Stimulated activated CD4-positive, alpha-beta T cell treated with anti-CD3 and anti-CD28 coated beads, Interleukin-4, amount 100 ng/mL, for 48 hours (primary cell): ENCODE measurements at regions not wholly inside any gene's neighbourhood (a gene's known extent, or its start where the extent isn't known, plus 50 kb on each side); places are given as distances from the start of the nearest gene placed in this dataset.

Source experiments
- DNase-seq, 2 donors: peaks; one replicate each; pipeline ENCODE4 v3.0.0-alpha.2; 2020; ENCODE audit warnings: low read depth in 2 of 2

DNA sequence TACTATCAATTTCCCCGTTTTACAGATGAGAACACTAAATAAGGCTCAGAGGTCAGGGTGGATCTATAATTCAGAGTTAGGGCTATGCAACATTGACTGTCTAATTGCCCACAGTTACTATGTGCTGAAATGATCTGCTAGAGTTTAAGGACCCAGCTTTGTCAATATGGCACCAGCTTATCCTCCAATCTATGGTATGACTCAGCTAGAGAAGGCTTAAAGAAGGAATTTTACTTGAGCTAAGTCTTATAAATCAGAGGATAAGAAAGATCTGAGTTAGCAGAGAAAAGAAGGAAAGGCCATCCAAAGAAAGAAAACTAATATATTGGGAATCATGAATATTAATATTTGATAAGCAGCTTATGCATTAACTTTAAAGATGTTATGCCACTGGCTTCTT lies 78.1 kb downstream of the ASB9 start:
- DNase-seq: no peak

DNA sequence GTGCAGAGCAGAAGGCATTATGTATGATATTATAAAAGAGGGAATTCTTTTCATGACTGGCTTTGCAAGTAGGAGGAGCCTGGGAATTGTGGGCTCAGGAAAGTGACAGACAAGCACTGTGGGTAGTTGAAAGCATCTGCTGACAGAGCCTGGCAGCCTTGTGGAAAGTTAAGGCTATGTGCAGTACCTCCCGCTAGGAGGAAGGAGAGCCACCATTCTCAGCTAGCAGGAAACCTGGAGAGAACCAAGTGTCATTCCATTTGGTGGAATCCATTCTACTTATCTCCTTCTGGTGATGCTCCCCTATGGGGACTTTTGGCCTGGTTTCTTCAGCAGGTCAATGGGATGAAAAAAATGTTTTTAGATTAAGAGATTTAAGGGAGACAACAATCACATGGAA lies 81.8 kb downstream of the ASB9 start:
- DNase-seq: no peak

DNA sequence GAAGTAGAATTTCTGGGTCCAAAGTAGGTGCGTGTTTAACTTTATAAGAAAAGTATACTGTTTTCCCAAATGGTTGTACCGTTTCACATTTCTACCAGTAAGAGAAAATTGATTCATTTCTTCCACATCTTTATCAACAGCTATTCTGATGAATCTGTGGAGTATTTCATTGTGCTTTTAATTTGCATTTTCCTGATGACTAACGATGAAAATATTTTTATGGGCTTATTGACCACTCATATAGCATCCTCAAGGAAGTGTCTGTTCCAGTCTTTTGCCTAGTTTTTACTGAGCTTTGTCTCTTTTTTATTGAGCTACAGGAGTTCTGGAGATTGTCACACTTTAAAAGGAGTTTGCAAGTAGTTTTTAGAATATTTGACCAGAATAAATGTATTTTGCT lies 92.6 kb downstream of the ASB9 start:
- DNase-seq: no peak

DNA sequence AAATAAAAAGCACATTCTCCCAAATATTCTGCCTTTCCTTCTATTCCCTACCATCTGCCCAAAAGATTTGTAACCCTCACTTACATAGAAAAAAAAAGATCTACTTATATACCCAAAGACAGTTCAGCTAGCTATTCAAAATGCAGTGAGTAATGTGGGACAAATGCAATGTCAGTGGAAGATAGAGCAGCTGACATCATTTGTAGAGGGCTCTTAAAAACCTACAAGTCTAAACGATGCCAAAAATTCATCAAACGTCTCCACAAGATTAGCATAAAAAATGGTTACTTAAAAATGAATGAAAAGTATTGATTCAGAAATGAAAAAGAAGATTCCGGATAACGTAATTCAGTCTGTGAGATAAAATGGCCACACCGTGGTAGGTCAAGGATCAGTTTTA lies 96.5 kb downstream of the ASB9 start:
- no peak for DNase-seq

DNA sequence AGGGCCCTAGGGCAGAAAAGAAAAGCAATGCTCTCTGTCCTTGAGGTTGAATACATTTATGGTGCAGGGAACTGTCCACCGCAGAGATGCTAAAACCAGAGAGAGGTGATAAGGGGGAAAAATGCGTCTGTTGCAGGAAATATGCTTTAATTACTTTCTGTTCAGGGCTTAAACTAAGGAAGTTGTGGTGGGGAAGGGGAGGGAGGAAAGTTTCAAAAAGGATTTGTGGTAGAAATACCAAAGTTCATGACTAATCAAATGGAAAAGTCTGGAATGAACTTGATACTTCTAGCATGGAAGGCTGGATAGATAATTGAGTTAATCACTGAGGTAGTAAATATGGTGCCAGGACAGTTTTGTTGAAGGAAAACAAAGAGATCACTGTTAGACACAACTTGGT lies 99.0 kb downstream of the ASB9 start:
- no peak for DNase-seq

DNA sequence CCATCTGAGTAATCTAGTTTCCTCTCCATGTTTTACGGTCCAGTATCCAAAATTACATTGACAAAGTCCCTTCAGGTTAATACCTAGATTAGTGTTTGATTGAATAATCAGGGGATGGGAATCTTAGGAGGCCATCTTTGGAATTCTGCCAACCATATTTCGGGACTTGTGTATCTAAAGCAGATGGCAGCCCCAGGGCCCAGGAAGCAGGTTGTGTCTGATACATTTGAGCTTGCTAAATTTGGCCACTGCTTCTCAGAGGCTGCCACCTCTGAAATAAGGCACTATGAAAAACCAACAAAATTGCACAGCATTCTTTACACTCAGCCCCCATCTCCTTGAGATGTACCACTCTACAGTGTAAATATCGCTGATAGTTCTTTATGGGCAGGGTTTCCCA lies 102.1 kb downstream of the ASB9 start:
- DNase-seq: no peak

DNA sequence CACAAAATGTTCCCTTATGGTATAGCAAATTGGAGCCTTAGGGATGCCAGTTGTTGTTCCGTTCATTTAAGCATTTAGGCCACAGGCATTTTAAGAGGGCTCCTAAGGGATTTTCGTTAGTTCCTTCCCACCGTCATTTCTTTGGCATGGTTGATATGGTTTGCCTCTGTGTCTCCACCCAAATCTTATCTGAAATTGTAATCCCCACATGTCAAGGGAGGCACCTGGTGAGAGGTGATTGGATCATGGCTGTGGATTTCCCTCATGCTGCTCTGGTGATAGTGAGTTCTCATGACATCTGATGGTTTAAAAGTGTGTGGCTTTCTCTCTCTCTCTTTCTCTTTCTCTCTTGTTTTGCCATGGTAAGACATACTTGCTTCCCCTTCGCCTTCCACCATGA lies 104.1 kb downstream of the ASB9 start:
- DNase-seq: no peak

DNA sequence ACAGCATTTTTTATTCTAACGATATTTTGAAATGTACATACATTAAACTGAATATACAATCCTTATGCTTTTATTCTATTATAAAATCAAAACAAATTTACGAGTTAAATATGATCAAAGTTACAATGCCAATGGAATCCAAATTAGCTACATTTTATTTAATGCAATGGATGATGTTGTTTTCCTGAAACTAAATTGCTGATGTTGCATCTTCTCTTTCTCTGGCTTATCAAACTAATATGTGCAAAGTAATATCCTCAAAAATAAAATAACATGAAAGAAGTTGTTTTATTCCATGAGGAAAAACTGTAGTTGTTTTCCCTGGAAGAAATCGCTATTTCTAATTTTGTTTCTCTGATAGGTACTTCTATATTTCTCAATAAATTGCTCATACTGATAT lies 106.8 kb downstream of the ASB9 start:
- no peak for DNase-seq

DNA sequence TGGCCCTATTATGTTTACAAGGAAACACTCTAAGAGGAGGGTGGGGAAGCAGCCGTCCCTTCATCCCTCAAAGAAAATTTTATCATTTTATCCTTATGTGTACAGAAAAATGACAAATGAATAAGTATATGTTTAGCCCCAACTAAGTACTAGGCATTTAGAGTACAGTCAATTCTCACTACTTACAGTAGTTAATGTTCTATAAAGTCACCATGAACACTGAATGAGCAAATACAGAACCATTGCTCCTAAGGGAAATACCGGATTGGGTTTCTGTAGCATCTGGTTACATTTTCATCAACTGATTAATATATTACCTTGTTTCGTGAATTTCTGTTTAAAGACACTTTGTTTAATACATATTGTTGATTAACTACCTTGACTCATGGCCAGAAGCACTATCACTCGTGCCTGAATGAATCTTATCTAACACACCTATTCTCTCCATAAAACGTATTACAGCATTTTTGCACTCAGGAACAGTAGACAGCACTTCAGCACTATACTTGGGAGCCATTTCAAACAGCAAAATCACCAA lies 109.3 kb downstream of the ASB9 start:
- DNase-seq: no peak

DNA sequence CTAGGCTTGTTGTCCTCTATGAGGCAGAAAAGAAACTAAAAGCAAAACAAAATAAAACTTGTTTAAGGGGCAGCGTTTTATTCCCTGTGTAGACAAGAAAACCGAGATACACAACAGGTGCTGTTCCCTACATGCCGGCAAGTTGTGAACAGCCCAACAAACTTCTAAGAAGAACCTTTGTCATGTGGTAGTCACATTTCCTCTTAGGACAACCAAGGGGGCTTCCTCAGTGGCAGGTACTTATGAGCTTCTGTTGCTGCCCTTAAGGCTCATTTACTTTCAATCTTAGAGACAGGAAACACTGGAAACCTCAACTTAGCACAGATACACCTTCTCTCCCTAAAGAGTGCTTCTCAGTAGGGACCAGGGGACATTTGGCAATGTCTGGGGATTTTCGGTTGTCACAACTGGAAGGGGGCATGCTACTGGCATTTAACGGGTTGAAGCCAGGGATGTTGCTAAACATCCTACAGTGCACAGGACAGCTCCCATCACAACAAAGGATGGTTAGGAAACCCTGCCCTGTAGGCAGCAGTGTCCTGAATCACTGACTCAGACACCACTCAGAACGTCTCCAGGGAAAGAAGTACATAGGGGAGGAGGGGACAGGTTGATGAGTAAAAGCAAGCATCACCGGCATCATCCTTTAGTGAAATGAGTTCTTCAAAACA lies 111.0 kb downstream of the ASB9 start:
- DNase-seq: no peak

DNA sequence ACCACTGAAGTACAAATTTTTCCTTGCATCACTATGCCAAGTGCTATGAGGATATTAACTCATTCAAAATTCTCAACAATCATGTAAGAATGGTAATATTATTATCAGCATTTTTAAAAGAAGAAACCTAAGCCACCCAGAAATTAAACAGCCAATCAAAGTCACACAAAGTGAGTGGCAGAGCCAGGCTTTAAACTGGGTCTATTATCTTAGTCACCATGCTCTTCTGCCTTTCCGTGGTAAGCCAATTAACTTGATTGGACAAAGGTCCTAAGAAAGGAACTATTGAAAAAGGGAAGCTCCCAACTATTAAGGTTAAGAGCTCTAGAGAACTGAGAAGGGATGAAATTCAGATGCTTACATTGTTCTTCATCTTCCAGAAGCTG lies 111.5 kb downstream of the ASB9 start:
- no peak for DNase-seq

DNA sequence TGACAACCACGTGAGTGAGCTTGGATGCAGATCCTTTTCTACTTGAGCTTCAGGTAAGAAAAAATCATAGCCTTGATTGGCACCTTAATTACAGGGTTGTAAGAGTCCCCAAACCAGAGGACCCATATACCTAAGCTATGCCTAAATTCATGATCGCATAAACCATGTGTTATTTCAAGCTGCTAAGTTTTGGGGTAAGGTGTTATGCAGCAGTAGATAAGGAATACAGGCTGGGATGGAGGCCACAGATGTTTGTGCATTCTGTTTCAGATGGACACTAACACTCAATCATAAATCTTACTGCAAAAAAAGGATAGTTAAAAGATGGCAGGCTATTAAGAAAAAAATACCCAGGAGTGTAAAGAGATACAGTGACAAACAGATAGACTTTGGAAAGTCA lies 112.3 kb downstream of the ASB9 start:
- no peak for DNase-seq

DNA sequence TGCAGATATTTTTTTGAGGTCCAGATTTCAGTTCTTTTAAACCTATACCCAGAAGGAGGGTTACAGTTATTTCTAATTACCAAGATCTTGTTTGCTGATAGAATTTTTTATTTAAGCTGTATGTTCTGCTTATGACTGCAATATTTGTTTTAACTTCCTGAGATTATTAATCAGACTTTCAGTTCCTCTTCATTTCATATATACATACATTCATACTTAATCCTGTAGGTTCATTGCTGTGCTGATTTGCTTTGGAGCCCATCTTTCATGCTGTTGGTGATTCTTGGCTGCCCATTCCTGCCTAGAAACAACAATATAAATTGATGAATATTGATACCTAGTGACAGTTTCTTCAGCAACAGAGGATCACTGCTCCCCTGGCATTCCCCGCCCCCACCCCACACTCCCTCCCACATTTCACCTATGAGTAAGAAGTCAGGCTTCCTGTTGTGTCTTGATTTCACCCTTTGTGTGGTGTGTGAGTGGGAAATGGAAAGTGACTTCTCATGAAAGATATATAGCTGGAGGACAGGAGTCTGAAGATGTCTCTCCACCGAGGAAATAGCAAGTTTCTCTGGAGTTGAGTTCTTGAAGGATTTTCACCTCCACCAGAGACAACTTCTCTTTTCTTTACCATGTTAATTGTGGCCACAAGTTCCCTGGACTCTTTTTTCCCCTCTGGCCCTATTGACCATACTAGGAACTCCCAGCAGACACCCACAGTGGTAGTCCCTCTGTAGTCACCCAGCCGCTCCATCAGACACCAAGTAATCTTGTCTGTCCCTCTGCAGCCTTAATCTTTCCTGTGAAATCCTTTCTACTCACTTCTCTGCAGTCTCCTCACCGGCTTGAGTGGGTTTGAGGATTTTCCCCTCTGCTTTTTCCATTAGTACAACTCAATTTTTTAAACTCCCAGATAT lies 118.4 kb downstream of the ASB9 start:
- DNase-seq: no peak

DNA sequence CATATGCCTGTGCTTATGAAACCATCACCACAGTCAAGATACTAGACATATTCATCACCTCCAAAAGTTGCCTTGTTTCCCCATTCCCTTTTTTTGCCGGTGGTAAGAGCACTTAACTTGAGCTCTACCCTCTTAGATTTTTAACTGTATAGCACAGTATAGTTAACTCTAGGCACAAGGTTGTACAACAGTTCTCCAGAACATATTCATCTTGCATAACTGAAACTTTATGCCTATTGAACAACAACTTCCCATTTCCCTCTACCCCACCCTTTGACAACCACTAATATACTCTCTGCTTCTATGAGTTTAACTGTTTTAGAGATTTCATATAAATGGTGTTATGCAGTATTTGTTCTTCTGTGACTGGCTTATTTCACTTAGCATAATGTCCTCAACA lies 119.3 kb downstream of the ASB9 start:
- DNase-seq: no peak

DNA sequence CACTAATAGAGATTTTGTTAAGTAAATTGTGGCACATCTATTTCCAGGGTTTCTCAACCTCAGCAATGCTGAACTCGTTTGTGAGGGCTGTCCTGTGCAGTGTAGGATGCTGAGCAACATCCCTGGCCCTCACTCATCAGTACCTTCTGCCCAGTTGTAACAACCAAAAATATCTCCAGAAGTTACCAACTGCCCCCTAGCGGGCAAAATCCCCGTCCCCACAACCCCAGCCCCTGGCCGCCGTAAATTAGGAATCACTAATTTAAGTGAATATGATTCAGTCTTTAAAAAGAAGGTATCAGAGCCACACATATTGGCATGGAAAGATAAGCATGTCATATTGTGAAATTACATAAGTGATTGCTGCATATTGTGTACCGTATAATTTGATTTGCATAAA lies 123.4 kb downstream of the ASB9 start:
- DNase-seq: no peak

DNA sequence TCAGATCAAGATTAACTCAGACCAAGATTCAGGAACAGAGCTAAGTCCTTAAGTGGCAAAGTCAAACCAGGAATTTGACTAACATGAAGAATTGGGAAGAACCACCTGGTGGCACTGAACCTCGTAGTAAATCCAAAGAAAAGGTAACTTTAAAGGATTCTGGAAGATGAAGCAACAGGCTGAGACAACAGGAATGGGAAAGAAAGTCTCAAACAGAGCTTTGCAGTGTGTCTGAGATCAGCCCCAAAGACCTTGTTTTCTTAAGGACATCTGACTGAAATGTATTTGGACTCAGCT lies 126.1 kb downstream of the ASB9 start:
- DNase-seq: no peak

DNA sequence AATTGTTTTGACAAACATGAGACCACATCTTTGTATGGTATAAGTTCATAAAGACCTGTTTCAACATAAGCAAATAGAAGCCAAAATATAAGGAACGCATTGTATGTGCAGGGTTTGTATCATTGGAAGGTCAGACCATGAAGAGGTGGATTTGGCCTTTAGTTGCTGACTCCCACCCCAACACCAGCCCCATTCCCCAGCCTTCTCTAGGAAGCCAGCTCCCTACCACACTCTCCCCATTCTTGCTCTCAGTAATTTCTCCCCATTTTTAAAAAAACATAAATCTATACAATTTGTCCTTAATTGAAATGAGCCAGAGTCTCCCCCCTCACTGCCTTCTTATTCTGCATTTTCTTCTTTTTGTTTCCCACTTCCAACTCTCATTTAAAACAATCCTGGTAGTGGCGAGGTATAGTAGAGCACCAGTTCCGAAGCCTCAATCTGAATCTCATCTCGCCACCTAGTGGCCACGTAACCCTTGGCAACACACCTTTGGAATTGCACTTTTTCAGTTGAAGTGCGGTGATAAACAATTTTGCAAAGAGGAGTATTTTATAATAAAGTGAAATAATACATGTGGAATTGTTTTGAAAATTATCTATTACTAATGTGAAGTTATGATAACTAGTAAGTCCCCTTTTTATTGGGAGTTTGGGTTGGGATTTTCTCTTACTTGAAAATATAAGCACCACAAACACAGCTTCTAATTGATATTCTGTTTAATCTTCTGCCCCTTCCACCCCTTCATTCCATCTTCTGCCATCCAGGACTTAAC lies 126.6 kb downstream of the ASB9 start:
- peak; percentile 21 to 31 for DNase-seq

DNA sequence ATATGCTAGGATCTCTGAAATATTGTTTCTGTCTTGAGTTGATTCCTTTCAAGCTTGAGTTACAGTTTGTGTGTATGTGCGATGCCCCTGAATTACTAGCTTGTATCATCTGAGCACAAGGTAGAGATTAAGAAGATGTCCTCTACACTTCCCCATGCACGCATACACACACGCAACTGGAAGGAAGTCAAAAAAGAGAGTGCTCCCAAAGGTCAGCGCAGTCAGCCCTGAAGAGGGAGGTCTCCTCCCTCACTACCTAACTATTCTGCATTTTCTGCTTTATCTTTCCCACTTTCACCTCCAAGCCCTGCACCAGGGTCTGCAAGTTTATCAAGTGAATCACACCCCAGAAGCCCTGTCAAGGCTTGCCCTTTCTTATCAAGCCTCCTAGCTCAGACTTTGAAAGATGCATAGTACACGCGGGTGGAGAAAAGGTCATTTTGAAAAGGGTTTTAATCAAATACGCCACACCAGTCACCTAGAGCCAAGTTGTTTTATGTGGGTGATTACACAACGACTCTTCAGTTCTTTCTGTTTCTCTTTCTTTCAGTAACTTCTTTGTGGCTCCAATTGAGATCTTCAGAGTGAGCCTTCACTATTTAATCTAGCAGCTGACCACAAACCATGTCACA lies 127.7 kb downstream of the ASB9 start:
- DNase-seq: no peak

DNA sequence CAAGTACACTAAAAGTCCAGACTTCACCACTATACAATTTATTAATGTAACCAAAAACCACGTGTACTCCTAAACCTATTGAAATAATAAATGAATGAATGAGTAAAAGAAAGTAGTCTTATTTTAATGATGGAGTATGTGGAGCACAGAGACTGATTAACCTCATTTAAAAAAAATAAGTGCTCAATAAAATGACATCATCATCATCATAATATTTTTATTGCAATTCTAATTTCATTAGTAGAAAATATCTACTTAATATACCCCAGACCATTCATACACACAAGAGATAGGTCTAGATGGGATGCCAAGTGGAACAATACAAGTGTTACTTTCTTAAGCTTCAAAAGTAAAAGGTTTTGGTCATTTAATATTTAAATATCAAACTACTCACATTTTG lies 133.1 kb downstream of the ASB9 start:
- no peak for DNase-seq

DNA sequence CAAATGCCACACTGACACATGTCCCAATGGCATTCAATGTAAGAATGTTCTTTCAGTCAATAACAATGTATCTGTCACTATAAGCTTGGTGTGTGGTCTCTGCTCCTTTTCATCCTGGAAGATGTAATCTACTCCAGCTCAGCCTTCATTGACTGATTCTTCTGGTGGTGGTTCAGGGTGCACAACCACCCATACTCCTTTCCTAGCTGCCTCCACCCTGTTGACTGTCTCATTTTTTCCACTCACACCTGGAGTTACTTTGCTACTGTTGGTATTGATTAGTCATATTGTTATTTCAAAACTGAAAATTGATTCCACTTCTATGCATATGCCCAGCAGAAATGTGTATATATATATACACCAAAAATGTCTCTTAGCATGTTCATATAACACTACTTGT lies 140.5 kb downstream of the ASB9 start:
- DNase-seq: no peak

DNA sequence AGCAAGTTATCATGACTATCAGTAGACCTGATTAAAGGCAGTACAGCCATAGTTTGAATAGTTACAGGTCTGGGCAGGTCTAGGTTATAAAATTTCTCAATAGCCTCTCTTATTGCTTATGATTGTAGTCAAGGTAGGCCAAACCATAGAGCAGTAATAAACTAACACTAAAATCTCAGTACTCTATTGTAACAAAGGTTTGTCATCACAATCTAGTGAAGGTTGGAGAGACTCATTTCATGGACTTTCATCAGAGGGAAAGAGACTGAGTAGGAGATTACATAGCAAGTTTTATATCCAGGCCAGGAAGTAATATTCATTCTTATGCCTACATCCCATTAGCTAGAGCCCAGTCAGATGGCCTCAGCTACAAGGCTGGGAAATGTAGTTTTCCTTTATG lies 141.0 kb downstream of the ASB9 start:
- DNase-seq: no peak

DNA sequence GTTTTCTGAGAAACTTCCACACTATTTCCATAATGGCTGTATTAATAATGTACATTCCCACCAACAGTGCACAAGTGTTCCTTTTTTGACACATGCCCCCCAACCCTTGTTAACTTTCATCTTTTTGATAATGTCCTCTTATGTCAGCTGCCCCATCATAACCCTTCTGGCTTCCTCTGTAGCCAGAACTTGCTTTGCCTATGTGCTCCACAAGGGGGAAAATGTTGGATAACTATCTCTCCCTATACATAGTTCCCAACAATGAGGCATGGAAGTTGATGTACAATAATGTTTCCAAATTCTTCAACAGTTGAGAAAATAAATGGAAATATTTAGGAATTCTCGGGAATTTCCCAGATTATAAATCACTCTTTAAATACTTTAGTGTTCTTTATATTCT lies 142.9 kb downstream of the ASB9 start:
- DNase-seq: no peak
